Keratinocyte (primary cell): ENCODE measurements at regions not wholly inside any gene's neighbourhood (a gene's known extent, or its start where the extent isn't known, plus 50 kb on each side); places are given as distances from the start of the nearest gene placed in this dataset.

Experiments used
- DNase-seq: peaks from one replicate; pipeline ENCODE4 v3.0.0-alpha.2; 2011; ENCODE audit warnings: low read depth, missing footprints, low spot score
- FAIRE-seq: peaks from 2 replicates; lab custom pipeline; 2011; peaks lifted over from hg19 to GRCh38; lab: Jason Lieb, UNC
- H2AFZ ChIP-seq: 2 replicates; pipeline ENCODE4 v1.6.0; 2012; ENCODE audit warnings: low read length, control low read depth, inconsistent platforms; ENCODE audit not compliant: control insufficient read depth
- H3K27ac ChIP-seq: 2 replicates; pipeline ENCODE4 v1.5.1; 2011; ENCODE audit warnings: low read length; ENCODE audit not compliant: control insufficient read depth, insufficient read depth
- H3K27me3 ChIP-seq: 3 replicates; pipeline ENCODE4 v1.6.0; 2011; ENCODE audit warnings: low read length; ENCODE audit not compliant: control insufficient read depth, insufficient read depth; ENCODE audit errors: extremely low read depth
- H3K36me3 ChIP-seq, 2 experiments: 2 replicates in 1 of 2; 3 replicates in 1 of 2; pipeline ENCODE4 v1.5.1; 2011; ENCODE audit warnings: low read length in 2 of 2, mild to moderate bottlenecking in 1 of 2; ENCODE audit not compliant: control insufficient read depth in 2 of 2, insufficient read depth in 2 of 2; ENCODE audit errors: extremely low read depth in 1 of 2
- H3K4me1 ChIP-seq: 3 replicates; pipeline ENCODE4 v1.5.1; 2011; ENCODE audit warnings: low read length; ENCODE audit not compliant: control insufficient read depth, insufficient read depth; ENCODE audit errors: extremely low read depth
- H3K4me2 ChIP-seq: 3 replicates; pipeline ENCODE4 v1.6.0; 2011; ENCODE audit warnings: low read depth, low read length; ENCODE audit not compliant: control insufficient read depth, insufficient read depth; ENCODE audit errors: extremely low read depth
- H3K4me3 ChIP-seq, 3 experiments: fragments of 200-600 bp in 1 of 3; sonication (generic) in 1 of 3; 2 replicates in 2 of 3; 3 replicates in 1 of 3; pipeline ENCODE4 v1.5.1; 2011 to 2016; ENCODE audit warnings: low read length in 3 of 3, mild to moderate bottlenecking in 3 of 3, control low read depth in 2 of 3, inconsistent platforms in 1 of 3, low read depth in 1 of 3, mixed read lengths in 1 of 3, mixed run types in 1 of 3, moderate library complexity in 1 of 3; ENCODE audit not compliant: control insufficient read depth in 2 of 3, insufficient read depth in 2 of 3; ENCODE audit errors: extremely low read depth in 1 of 3
- H3K79me2 ChIP-seq: 2 replicates; pipeline ENCODE4 v1.6.0; 2012; ENCODE audit warnings: low read length; ENCODE audit not compliant: control insufficient read depth, insufficient read depth
- H3K9ac ChIP-seq: 3 replicates; pipeline ENCODE4 v1.6.0; 2011; ENCODE audit warnings: low read length; ENCODE audit not compliant: control insufficient read depth, insufficient read depth; ENCODE audit errors: extremely low read depth
- H3K9me1 ChIP-seq: 3 replicates; pipeline ENCODE4 v1.6.0; 2011; ENCODE audit warnings: low read length; ENCODE audit not compliant: control insufficient read depth, insufficient read depth; ENCODE audit errors: extremely low read depth
- H3K9me3 ChIP-seq: 2 replicates; pipeline ENCODE4 v1.5.1; 2012; ENCODE audit warnings: low read depth, low read length; ENCODE audit not compliant: control insufficient read depth
- H4K20me1 ChIP-seq: 3 replicates; pipeline ENCODE4 v1.6.0; 2011; ENCODE audit warnings: low read length; ENCODE audit not compliant: control insufficient read depth, insufficient read depth; ENCODE audit errors: extremely low read depth
- CTCF ChIP-seq, 3 experiments: IDR thresholded peaks in 1 of 3; conservative IDR thresholded peaks in 1 of 3; optimal IDR thresholded peaks in 1 of 3; 2 replicates in 2 of 3; 3 replicates in 1 of 3; pipeline versions ENCODE3 to v1.5.1; 2011; ENCODE audit warnings: low read length in 3 of 3, mild to moderate bottlenecking in 3 of 3, moderate library complexity in 2 of 3, control low read depth in 1 of 3, inconsistent platforms in 1 of 3; ENCODE audit not compliant: insufficient read depth in 2 of 3; ENCODE audit errors: extremely low read depth in 1 of 3
- EZH2 ChIP-seq: IDR thresholded peaks from one replicate; pipeline ENCODE4 v1.6.1; 2012; ENCODE audit warnings: inconsistent platforms, mild to moderate bottlenecking, low read length, moderate library complexity
- dilution Hi-C: fragments of 300-500 bp; cut with MboI; formaldehyde crosslinking; loops from one replicate; pipeline ENCODE4 v1.7.0; 2020; ENCODE audit warnings: low sequenced_read_pairs; ENCODE audit not compliant: extremely low pct_ligation_motif_present

- H3K4me1 ChIP-seq, result no peaks in the 10 kb centered on the region
- no peaks in the 10 kb centered on the region for H3K9me3 ChIP-seq
- DNase-seq (no peak), FAIRE-seq (no peak)
- H2AFZ ChIP-seq, result no peak overlapping the region
- no peaks in the 10 kb centered on the region for H3K79me2 ChIP-seq
- no peaks in the 10 kb centered on the region for H3K9me1 ChIP-seq
- H3K4me3 ChIP-seq, result no peak overlapping the region
- H3K27ac ChIP-seq, result no peak overlapping the region
- dilution Hi-C loops, result no loop called here
- no peak overlapping the region for H3K9ac ChIP-seq
- no peak overlapping the region for H3K4me2 ChIP-seq
- H3K27me3 ChIP-seq, result no peaks in the 10 kb centered on the region
- no peaks in the 10 kb centered on the region for H3K36me3 ChIP-seq
- H4K20me1 ChIP-seq, result no peaks in the 10 kb centered on the region
- no peak for TF ChIP-seq CTCF (optimal IDR thresholded peaks at IDR 0.05 in 1 of 3, IDR thresholded peaks at IDR 0.05 in 1 of 3, conservative IDR thresholded peaks at IDR 0.05 in 1 of 3; ENCODE audit: extremely low read depth in 1 of 3, insufficient read depth in 2 of 3, low read length in 3 of 3)
- no peak for TF ChIP-seq EZH2
Measured at GRCh38 chr3:63089007-63089750, 188.9 kb upstream of the SYNPR start.

- dilution Hi-C loops, result no loop called here
- DNase-seq, result no peak
- Histone ChIP-seq H3K9ac (no peak overlapping the region), H3K4me3 (no peak overlapping the region), H4K20me1 (no peaks in the 10 kb centered on the region), H3K27ac (no peak overlapping the region), H3K9me3 (no peaks in the 10 kb centered on the region), H3K79me2 (no peaks in the 10 kb centered on the region), H3K4me2 (no peak overlapping the region), H3K9me1 (no peaks in the 10 kb centered on the region), H3K36me3 (no peaks in the 10 kb centered on the region), H2AFZ (no peak overlapping the region), H3K27me3 (no peaks in the 10 kb centered on the region), H3K4me1 (no peaks in the 10 kb centered on the region)
- FAIRE-seq, result no peak
- TF ChIP-seq EZH2, result no peak
- TF ChIP-seq CTCF (optimal IDR thresholded peaks at IDR 0.05 in 1 of 3, IDR thresholded peaks at IDR 0.05 in 1 of 3, conservative IDR thresholded peaks at IDR 0.05 in 1 of 3; ENCODE audit: extremely low read depth in 1 of 3, insufficient read depth in 2 of 3, low read length in 3 of 3), result no peak
Measured at GRCh38 chr3:63089751-63090132, 188.4 kb upstream of the SYNPR start.
